Endothelial cell of umbilical vein (primary cell): ENCODE measurements at regions not wholly inside any gene's neighbourhood (a gene's known extent, or its start where the extent isn't known, plus 50 kb on each side); places are given as distances from the start of the nearest gene placed in this dataset.

Source experiments
- BruUV-seq: library from RNA; stranded (reverse); fragments of 400-500 nt; replicated peaks from 2 replicates; lab custom pipeline; 2021; lab: Mats Ljungman, UMichigan
- CTCF ChIA-PET: fragments of 300-600, 350-600 bp; sonication (Branson Sonifier 250); formaldehyde crosslinking; loops from one replicate; lab custom pipeline; 2021; ENCODE audit warnings: antibody characterized with exemption, inconsistent platforms; lab: Charles Lee
- POLR2A ChIA-PET: fragments of 300-600, 350-600 bp; sonication (Branson Sonifier 250); formaldehyde crosslinking; loops from one replicate; lab custom pipeline; 2021; ENCODE audit warnings: antibody characterized with exemption, inconsistent platforms; lab: Charles Lee
- DNase-seq: peaks from one replicate; pipeline ENCODE4 v3.0.0-alpha.2; 2011; ENCODE audit warnings: low read depth, low spot score
- FAIRE-seq: peaks from 2 replicates; lab custom pipeline; 2011; peaks lifted over from hg19 to GRCh38; lab: Jason Lieb, UNC
- H2AFZ ChIP-seq: 2 replicates; pipeline ENCODE4 v1.6.0; 2012; ENCODE audit warnings: low read depth, low read length, control low read depth, inconsistent platforms
- H3K27ac ChIP-seq: 2 replicates; pipeline ENCODE4 v1.5.1; 2011; ENCODE audit warnings: low read depth, mild to moderate bottlenecking, control low read depth, low read length, moderate library complexity; ENCODE audit not compliant: insufficient read depth
- H3K27me3 ChIP-seq, 2 experiments: 2 replicates each; pipeline versions ENCODE4 v1.6.0 to v1.6.1; 2011; ENCODE audit warnings: low read length in 2 of 2, mixed read lengths in 1 of 2; ENCODE audit not compliant: control insufficient read depth in 2 of 2, insufficient read depth in 2 of 2
- H3K36me3 ChIP-seq, 2 experiments: 2 replicates in 1 of 2; 3 replicates in 1 of 2; pipeline ENCODE4 v1.5.1; 2011; ENCODE audit warnings: low read length in 2 of 2, mild to moderate bottlenecking in 1 of 2, moderate library complexity in 1 of 2; ENCODE audit not compliant: control insufficient read depth in 2 of 2, insufficient read depth in 2 of 2; ENCODE audit errors: extremely low read depth in 1 of 2
- H3K4me1 ChIP-seq: 3 replicates; pipeline ENCODE4 v1.5.1; 2011; ENCODE audit warnings: mild to moderate bottlenecking, low read length; ENCODE audit not compliant: control insufficient read depth, insufficient read depth; ENCODE audit errors: extremely low read depth
- H3K4me2 ChIP-seq: 2 replicates; pipeline ENCODE4 v1.6.1; 2011; ENCODE audit warnings: low read length, control low read depth, mixed read lengths; ENCODE audit not compliant: insufficient read depth
- H3K4me3 ChIP-seq, 3 experiments: fragments of 200-600 bp in 1 of 3; sonication (generic), shearing (Covaris generic) in 1 of 3; replicated peaks in 1 of 3; 2 replicates each; pipeline ENCODE4 v1.5.1; 2011 to 2016; ENCODE audit warnings: control low read depth in 3 of 3, low read length in 3 of 3, mild to moderate bottlenecking in 2 of 3, inconsistent platforms in 1 of 3, low read depth in 1 of 3, moderate library complexity in 1 of 3; ENCODE audit not compliant: insufficient read depth in 1 of 3
- H3K79me2 ChIP-seq: 2 replicates; pipeline ENCODE4 v1.6.0; 2012; ENCODE audit warnings: low read length, inconsistent platforms; ENCODE audit not compliant: control insufficient read depth, insufficient read depth
- H3K9ac ChIP-seq: replicated peaks from 2 replicates; pipeline ENCODE3; 2011; ENCODE audit warnings: low read length, control low read depth; ENCODE audit not compliant: insufficient read depth; ENCODE audit errors: extremely low read depth
- H3K9me1 ChIP-seq: replicated peaks from 3 replicates; pipeline ENCODE4 v1.6.0; 2011; ENCODE audit warnings: mild to moderate bottlenecking, low read length; ENCODE audit not compliant: control insufficient read depth, insufficient read depth; ENCODE audit errors: extremely low read depth
- H3K9me3 ChIP-seq: replicated peaks from 2 replicates; pipeline ENCODE4 v1.5.1; 2012; ENCODE audit warnings: low read length, inconsistent platforms; ENCODE audit not compliant: control insufficient read depth, insufficient read depth
- H4K20me1 ChIP-seq: replicated peaks from 2 replicates; pipeline ENCODE3; 2011; ENCODE audit warnings: mild to moderate bottlenecking, low read length; ENCODE audit not compliant: control insufficient read depth, insufficient read depth; ENCODE audit errors: extremely low read depth
- EZH2 ChIP-seq: IDR thresholded peaks from 2 replicates; pipeline ENCODE4 v1.6.1; 2012; ENCODE audit warnings: borderline replicate concordance, low read depth, mild to moderate bottlenecking, moderate library complexity, low read length, inconsistent platforms; ENCODE audit not compliant: severe bottlenecking
- FOS ChIP-seq: IDR thresholded peaks from 2 replicates; pipeline ENCODE4 v1.6.1; 2011; ENCODE audit warnings: mild to moderate bottlenecking, low read length, moderate library complexity, borderline replicate concordance; ENCODE audit not compliant: insufficient read depth
- GATA2 ChIP-seq: IDR thresholded peaks from 2 replicates; pipeline ENCODE4 v1.7.0; 2011; ENCODE audit warnings: low read depth, mild to moderate bottlenecking, moderate library complexity, mixed read lengths, low read length; ENCODE audit not compliant: insufficient read length, insufficient read depth
- JUN ChIP-seq: IDR thresholded peaks from 2 replicates; pipeline ENCODE4 v1.6.1; 2011; ENCODE audit warnings: borderline replicate concordance, low read depth; ENCODE audit not compliant: insufficient read length, insufficient read depth
- MYC ChIP-seq: IDR thresholded peaks from one replicate; pipeline ENCODE4 v1.6.1; 2011; ENCODE audit warnings: mild to moderate bottlenecking, low read depth, low read length
- POLR2A ChIP-seq: IDR thresholded peaks from 2 replicates; pipeline ENCODE4 v1.6.1; 2012; ENCODE audit warnings: low read depth, mild to moderate bottlenecking, control low read depth, low read length
- POLR2AphosphoS5 ChIP-seq: IDR thresholded peaks from 2 replicates; pipeline ENCODE4 v1.6.1; 2012; ENCODE audit warnings: low read depth, mild to moderate bottlenecking, control low read depth, low read length, moderate library complexity; ENCODE audit not compliant: insufficient read depth
- dilution Hi-C: fragments of 300-500 bp; cut with MboI; formaldehyde crosslinking; loops from one replicate; pipeline ENCODE4 v1.15.0; 2019; ENCODE audit warnings: low sequenced_read_pairs; ENCODE audit not compliant: extremely low pct_ligation_motif_present
- intact Hi-C: fragments of 100-400 bp; cut with micrococcal nuclease; formaldehyde crosslinking; loops from one replicate; pipeline ENCODE4 v1.10.0; 2022
- TF ChIP-seq, protein P1 (sequence below), 2 donors: IDR thresholded peaks; 1 replicate in 1 of 2; 2 replicates in 1 of 2; pipeline ENCODE4 v1.5.1; 2011; ENCODE audit warnings: low read length in 2 of 2, mild to moderate bottlenecking in 2 of 2, moderate library complexity in 2 of 2, control low read depth in 1 of 2, inconsistent platforms in 1 of 2, low read depth in 1 of 2; ENCODE audit not compliant: insufficient read depth in 1 of 2; ENCODE audit errors: extremely low read depth in 1 of 2
- TF ChIP-seq, protein P2 (sequence below): IDR thresholded peaks from 2 replicates; pipeline ENCODE4 v1.6.1; 2011; ENCODE audit not compliant: insufficient read depth, insufficient read length

- H3K9ac ChIP-seq: no peak overlapping the region
- ChIA-PET POLR2A (no interaction called here), CTCF (no interaction called here)
- H3K27ac ChIP-seq: no peak overlapping the region
- no TSS peak for BruUV-seq
- no peaks in the 10 kb centered on the region for H3K36me3 ChIP-seq
- no peak for FAIRE-seq
- intact Hi-C loops (no loop called here), dilution Hi-C loops (no loop called here)
- no peaks in the 10 kb centered on the region for H4K20me1 ChIP-seq
- TF ChIP-seq, protein P1, sequence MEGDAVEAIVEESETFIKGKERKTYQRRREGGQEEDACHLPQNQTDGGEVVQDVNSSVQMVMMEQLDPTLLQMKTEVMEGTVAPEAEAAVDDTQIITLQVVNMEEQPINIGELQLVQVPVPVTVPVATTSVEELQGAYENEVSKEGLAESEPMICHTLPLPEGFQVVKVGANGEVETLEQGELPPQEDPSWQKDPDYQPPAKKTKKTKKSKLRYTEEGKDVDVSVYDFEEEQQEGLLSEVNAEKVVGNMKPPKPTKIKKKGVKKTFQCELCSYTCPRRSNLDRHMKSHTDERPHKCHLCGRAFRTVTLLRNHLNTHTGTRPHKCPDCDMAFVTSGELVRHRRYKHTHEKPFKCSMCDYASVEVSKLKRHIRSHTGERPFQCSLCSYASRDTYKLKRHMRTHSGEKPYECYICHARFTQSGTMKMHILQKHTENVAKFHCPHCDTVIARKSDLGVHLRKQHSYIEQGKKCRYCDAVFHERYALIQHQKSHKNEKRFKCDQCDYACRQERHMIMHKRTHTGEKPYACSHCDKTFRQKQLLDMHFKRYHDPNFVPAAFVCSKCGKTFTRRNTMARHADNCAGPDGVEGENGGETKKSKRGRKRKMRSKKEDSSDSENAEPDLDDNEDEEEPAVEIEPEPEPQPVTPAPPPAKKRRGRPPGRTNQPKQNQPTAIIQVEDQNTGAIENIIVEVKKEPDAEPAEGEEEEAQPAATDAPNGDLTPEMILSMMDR (IDR thresholded peaks at IDR 0.05; ENCODE audit: extremely low read depth in 1 of 2, insufficient read depth in 1 of 2, low read depth in 1 of 2, low read length in 2 of 2): no peak
- TF ChIP-seq, protein P2, sequence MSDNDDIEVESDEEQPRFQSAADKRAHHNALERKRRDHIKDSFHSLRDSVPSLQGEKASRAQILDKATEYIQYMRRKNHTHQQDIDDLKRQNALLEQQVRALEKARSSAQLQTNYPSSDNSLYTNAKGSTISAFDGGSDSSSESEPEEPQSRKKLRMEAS: no peak
- TF ChIP-seq FOS: no peak
- TF ChIP-seq POLR2AphosphoS5: no peak
- TF ChIP-seq GATA2: no peak
- TF ChIP-seq MYC: no peak
- TF ChIP-seq POLR2A: no peak
- TF ChIP-seq EZH2: no peak
- TF ChIP-seq JUN: no peak
- H3K9me3 ChIP-seq: no peaks in the 10 kb centered on the region
- no peaks in the 10 kb centered on the region for H3K79me2 ChIP-seq
- DNase-seq: no peak
- no peak overlapping the region for H3K4me2 ChIP-seq
- H2AFZ ChIP-seq: no peak overlapping the region
- no peaks in the 10 kb centered on the region for H3K4me1 ChIP-seq
- no peak overlapping the region for H3K4me3 ChIP-seq
- no peaks in the 10 kb centered on the region for H3K27me3 ChIP-seq
- H3K9me1 ChIP-seq: no peaks in the 10 kb centered on the region
Measured at GRCh38 chr15:70309716-70310115, 212.0 kb upstream of the TLE3 start.
